ENCODE measurements at regions not wholly inside any gene's neighbourhood (a gene's known extent, or its start where the extent isn't known, plus 50 kb on each side); places are given as distances from the start of the nearest gene placed in this dataset.
"Not testable (repeated sequence)": the region's sequence is repeated elsewhere in the genome, so short reads cannot be mapped to it uniquely, and the experiment has no call there.

DNA sequence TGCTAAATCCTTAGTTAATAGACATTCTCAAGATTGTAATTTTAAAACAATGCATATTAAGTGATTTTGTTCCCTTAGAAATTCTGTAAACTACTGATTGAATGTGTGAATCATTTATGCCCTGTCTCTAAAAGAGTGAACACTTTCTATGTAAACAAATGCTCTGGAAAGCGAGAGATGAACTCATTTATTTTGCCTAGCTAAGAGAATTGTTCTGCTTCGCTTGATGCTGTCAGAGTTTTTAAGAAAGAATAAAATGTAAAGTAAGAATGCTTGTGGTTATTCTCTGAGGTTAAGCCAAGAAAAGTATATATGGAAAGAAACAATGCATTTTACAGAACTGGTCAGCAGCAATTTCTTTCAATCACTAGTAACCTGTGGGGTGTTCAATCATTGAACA, 347.4 kb upstream of the NUDT12 start:
- DNase-seq = no peak

DNA sequence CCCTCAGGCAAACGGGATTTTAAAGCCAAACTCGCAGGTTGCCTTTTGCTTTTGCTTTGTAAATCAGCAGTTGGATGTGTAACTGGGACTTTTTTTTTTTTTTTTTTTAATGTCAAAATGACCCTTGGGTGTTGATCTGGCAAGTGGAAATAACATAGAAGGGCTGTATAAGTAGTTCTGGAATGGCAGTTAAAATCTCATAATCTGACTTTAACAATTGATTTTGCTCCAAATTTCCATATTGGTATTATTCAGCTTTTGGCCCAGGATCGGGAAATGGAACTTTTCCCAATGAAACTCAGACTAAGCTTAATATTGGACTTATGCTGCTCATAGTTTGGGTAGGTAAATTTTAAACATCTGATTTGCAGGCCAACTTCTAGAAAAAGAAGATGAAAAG, 346.8 kb upstream of the NUDT12 start:
- DNase-seq = no peak

DNA sequence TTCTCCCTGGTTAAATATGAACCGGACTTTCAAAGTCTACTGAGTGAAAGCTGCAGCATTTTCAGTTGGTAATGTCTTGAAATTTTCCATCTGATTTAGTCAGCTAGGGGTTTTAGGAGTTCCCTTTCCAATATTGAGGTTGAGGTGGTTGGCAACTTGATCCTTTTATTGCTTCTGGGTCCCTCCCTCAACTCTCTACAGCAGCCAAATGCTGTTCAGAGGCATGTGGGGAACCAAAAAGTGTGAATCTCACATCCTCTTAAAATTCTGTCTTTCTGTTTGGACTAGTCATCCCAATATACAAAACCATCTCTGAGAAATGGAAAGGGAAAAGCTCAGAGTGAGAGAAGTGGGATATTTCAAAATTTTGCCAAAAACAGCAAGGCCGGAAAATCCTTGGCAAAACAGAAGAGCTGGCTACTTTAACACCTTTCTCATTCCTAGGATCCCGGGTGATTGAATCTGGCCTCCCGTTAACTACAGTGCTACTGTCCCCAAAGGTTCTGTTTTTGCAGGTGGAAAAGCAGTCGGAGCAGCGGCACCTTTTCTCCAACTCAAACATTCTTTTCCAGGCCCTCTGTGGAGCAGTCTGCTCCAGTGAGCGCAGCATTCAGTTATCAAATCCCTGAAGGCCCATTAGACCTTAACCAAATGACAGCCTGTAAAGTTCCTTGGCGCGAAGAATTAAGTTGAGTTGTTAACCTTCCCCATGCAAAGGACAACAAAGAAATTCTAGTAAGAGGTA, 345.9 kb upstream of the NUDT12 start:
- DNase-seq = no peak

DNA sequence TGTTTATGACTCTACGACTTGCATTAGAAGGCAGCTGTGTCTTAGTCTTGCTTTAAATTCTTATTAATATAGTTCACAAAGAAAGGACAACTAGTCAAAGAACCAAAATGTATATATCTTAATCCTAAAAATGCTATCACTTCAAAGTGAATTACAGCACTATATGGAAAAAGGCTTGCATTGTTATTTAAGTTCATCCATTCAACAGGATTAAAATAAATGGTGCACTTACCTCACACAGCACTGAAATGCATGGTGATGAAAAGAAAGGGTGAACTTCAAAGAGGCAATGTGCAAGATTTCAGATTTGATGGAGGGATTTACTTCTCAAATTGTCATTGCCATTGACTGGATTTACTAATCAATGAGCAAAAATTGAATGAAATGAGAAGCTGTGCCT, 344.4 kb upstream of the NUDT12 start:
- DNase-seq = no peak

- DNase-seq = no peak
Measured at GRCh38 chr5:103904651-103905050, 342.1 kb upstream of the NUDT12 start.

DNA sequence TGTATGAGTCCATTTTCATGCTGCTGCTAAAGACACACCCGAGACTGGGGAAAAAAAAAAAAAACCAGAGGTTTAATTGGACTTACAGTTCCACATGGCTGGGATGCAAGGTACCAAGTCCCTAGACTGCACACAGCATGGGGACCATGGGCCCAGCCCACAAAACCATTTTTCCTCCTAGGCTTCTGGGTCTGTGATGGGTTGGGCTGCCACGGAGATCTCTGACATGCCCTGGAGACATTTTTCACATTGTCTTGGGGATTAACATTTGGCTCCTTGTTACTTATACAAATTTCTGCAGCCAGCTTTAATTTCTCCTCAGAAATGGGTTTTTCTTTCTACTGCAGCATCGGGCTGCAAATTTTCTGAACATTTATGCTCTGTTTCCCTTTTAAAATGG, 340.3 kb upstream of the NUDT12 start:
- no peak for DNase-seq

GRCh38 chr5:103901885-103902284, 339.3 kb upstream of the NUDT12 start:
- DNase-seq = no peak

GRCh38 chr5:103896593-103896992, 334.0 kb upstream of the NUDT12 start:
- no peak for DNase-seq

GRCh38 chr5:103895738-103896137, 333.1 kb upstream of the NUDT12 start:
- no peak for DNase-seq

GRCh38 chr5:103894882-103895281, 332.3 kb upstream of the NUDT12 start:
- no peak for DNase-seq

DNA sequence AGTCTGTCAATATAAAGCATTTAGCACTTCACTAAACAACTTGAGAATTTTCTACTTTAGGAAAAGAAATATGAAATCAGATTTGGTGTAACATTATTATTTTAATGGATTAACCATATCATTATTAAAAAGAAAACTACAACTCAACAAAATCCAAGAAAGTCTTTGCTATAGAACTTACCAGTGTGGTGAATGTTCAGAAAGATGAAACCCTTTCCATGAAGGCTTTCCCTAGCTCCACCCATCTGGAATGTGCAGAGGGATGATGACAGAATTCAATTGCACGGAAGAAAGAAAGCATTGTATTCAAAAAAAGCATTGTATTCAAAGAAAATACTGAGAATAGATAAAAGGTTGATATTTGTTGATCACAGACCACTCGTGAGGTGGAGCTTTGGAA, 328.6 kb upstream of the NUDT12 start:
- no peak for DNase-seq

DNA sequence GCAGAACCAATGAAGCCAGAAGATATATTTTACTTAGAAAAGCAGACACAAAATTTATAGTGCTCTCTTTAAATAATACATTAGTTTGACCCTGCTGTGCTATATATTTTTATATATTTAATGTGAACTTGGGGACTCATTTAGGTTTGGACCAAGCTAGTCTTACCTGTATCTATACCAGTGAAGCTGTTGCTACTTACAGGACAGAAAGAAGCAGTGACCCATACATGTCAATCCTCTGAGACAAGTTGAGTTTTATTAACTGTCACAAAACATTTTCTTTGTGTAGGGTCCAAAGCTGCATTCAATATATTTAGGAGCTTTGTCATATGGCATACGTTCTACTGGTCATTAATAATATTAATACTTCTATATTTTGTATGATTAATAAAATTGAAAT, 327.7 kb upstream of the NUDT12 start:
- no peak for DNase-seq

DNA sequence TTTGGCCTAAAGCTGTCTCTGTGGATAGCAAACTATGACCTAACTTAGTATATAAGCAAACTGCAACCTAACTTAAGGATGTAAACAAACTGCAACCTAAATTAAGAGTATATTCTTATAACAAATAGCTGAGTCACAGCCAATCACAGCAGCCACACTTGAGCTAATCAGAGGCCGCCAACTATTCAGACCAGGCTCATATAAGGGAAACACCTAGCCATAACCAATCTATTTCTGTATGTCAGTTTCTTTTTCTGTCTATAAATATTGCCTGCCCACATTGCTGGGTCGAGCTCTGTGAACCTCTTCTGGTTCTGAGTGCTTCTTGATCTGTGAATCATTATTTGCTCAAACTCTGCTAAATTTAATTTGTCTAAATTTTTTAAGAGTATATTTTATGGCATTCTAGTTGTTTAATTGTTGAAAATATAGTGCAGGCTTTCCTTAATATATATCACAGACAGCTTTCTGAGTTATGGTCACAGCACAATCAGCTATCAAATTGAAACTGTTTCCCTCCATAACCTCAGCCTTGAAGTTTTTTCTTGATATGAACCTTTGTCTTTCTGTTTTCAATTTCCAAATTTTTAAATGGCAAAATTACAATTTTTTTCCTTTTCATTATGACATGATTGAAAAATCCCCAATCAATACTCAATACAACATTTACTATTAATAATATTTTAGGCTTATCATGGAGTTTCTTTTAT, 327.1 kb upstream of the NUDT12 start:
- DNase-seq = no peak

DNA sequence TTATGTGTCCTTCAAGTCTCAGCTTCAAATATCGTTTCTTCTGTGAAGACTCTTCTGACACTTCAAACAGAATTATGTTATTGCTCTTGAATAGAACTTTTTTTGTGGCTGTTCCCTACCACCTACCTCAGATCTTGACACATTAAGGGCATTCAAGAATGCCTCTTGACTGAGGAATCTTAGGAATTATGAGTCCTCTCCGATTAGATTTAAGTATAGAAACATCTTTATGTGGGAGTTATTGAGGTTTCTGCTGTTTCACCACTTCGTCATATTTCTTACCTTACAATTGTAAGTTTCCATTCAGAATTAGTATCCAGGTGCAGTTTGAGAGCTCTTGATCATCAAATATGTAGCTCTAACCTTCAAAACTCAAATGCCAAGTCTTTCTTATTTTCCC, 324.2 kb upstream of the NUDT12 start:
- no peak for DNase-seq

DNA sequence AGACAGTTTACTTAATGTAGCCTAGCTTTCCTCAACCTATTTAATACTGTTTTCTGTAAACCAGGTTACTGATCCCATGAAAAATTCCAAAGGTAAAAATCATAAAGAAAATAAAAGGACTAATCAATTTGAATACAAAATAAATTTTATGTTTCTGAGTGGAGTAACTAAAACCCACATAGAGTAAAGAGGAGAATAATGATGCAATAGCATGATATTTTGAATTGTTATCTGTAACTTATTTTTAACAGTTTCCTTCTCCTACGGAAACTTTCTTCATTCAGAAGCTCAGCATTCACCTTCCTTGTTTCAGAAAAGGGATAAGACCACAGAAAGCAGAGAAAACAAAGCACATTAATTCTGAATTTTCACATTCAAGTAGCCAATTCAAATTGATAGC, 320.6 kb upstream of the NUDT12 start:
- DNase-seq = no peak

DNA sequence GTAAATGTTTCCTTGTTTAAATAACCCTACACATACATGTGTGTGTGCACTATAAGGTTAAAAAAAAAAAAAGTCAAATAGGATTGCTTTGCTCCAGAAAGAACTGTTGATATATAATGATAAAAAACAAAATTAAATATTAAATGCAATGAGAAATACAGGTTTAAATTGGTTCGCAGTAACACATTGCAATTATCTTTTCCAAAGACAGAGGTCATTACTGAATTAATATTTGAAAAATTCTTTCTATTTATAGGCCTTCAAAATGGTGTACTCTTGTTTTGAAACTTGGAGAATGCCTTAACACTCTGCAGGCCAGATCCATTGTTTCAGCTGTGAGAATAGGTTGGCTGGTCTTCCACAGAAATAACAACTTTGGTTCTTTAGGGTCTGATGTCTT, 319.0 kb upstream of the NUDT12 start:
- DNase-seq = no peak

- DNase-seq = no peak
Measured at GRCh38 chr5:103867857-103868598, 305.4 kb upstream of the NUDT12 start.

DNA sequence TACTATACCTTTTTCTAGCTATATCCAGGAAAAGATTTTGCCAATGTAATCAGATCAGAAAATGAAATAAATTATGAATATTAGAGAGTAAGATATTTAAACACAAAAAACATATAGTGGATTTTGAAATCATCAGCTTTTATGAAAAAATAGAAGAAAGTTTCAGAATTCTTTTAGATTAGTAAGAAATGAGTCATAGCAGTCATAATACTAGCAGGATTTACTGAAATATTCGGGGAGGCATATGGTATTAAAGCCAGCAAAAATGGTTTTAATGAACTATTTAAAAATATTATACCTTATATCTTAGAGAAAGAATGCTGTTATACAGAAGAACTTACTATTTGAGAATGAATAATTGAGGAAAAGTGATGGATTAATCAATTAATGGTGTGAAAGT, 303.6 kb upstream of the NUDT12 start:
- DNase-seq = no peak

DNA sequence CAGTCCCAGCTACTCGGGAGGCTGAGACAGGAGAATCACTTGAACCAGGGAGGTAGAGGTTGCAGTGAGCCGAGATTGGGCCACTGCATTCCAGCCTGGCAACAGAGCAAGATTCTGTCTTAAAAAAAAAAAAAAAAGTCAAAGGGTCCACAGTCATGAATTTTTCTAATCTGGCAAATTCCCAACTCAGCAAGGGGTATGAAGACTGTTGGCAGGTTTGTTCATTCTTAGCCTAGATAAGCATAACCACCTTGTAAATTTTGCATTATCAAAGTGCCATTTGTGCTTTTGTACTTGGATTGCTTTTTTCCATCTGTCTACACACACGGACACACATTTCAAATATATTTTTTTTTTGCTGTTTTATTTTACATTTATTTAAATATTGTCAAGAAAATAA, 299.8 kb upstream of the NUDT12 start:
- DNase-seq = no peak

GRCh38 chr5:103860327-103860726, 297.7 kb upstream of the NUDT12 start:
- no peak for DNase-seq

DNA sequence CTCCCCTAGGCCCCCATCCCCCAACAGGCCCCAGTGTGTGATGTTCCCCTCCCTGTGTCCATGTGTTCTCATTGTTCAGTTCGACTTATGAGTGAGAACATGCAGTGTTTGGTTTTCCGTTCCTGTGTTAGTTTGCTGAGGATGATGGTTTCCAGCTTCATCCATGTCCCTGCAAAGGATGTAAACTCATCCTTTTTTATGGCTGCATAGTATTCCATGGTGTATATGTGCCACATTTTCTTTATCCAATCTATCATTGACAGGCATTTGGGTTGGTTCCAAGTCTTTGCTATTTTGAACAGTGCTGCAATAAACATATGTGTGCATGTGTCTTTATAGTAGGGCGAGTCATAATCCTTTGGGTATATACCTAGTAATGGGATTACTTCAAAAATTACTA, 295.8 kb upstream of the NUDT12 start:
- not testable (repeated sequence) for DNase-seq

- DNase-seq = no peak
Measured at GRCh38 chr5:103851091-103851490, 288.5 kb upstream of the NUDT12 start.

DNA sequence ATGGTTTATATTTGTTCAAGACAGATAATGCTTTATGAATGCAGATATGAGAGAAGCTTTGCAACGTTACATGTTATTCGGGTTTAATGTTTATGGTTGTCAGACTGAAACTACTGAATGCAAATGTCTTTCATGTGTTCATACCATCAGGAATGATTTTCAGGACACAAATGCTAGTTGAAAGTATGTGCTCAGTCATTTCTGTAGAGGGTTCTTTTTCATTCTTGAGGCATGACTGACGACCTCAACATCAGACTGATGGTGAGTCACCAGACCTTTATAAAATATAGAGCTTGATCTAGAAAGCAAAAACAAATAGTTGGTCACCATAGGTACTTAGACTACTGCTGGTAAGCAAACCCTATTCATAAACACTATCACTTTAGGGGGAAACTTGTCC, 287.3 kb upstream of the NUDT12 start:
- no peak for DNase-seq

GRCh38 chr5:103847060-103847459, 284.5 kb upstream of the NUDT12 start:
- no peak for DNase-seq

Data from 8988T (cell line).